ENCODE measurements at regions not wholly inside any gene's neighbourhood (a gene's known extent, or its start where the extent isn't known, plus 50 kb on each side); places are given as distances from the start of the nearest gene placed in this dataset.

GRCh38 chr2:45114221-45114955 lies 105.1 kb upstream of the SIX2 start:
- H3K79me2 ChIP-seq (ENCODE audit: insufficient read depth, low read length): no peaks in the 10 kb centered on the region
- H4K20me1 ChIP-seq (ENCODE audit: insufficient read depth, low read length): no peaks in the 10 kb centered on the region
- peaks cover 0 to 5% (median 0%) of the 10 kb centered on the region in 7 donors for H3K9me3 Mint-ChIP-seq
- H3K4me2 ChIP-seq (replicated peaks; ENCODE audit: extremely low read depth, low read length, poor library complexity, severe bottlenecking): no peak overlapping the region
- H2AFZ ChIP-seq (ENCODE audit: insufficient read depth, low read depth, low read length, poor library complexity, severe bottlenecking): no peak overlapping the region
- H3K4me3 ChIP-seq (replicated peaks in 1 of 3; ENCODE audit: low read depth in 2 of 3, low read length in 3 of 3): no peak overlapping the region
- no peaks in the 10 kb centered on the region for H3K27me3 ChIP-seq (ENCODE audit: control insufficient read depth in 2 of 2, insufficient read depth in 2 of 2, low read length in 2 of 2)
- H3K9me3 ChIP-seq (replicated peaks in 1 of 2; ENCODE audit: control insufficient read depth in 1 of 2, insufficient read depth in 1 of 2, low read length in 2 of 2): no peaks in the 10 kb centered on the region
- TF ChIP-seq CTCF (IDR thresholded peaks at IDR 0.05): no peak
- peaks cover 1 to 6% (median 2%) of the 10 kb centered on the region in 3 donors for H3K27me3 Mint-ChIP-seq (ENCODE audit: low read depth in 3 of 3)
- no peak overlapping the region for H3K27ac Mint-ChIP-seq
- H3K36me3 ChIP-seq (replicated peaks in 1 of 2; ENCODE audit: control insufficient read depth in 1 of 2, insufficient read depth in 2 of 2, low read length in 2 of 2): no peaks in the 10 kb centered on the region
- H3K36me3 Mint-ChIP-seq: no peaks in the 10 kb centered on the region
- no peak overlapping the region for H3K27ac ChIP-seq (ENCODE audit: low read depth in 1 of 2, low read length in 2 of 2)
- H3K4me3 Mint-ChIP-seq: no peak overlapping the region
- 94% methylated on average over 7 of the region's 14 CpGs for WGBS (ENCODE audit: insufficient coverage)
- H3K9ac ChIP-seq (ENCODE audit: insufficient read depth, low read length, poor library complexity, severe bottlenecking): no peak overlapping the region
- no peaks in the 10 kb centered on the region for H3K4me1 Mint-ChIP-seq
- no peaks in the 10 kb centered on the region for H3K4me1 ChIP-seq (ENCODE audit: control insufficient read depth in 1 of 2, insufficient read depth in 2 of 2, low read length in 2 of 2)
- intact Hi-C loops (cut with micrococcal nuclease): no loop called here
- DNase-seq: no peak

GRCh38 chr2:45112750-45113149 lies 103.5 kb upstream of the SIX2 start:
- Histone ChIP-seq H3K27me3 (ENCODE audit: control insufficient read depth in 2 of 2, insufficient read depth in 2 of 2, low read length in 2 of 2) (no peaks in the 10 kb centered on the region), H3K36me3 (replicated peaks in 1 of 2; ENCODE audit: control insufficient read depth in 1 of 2, insufficient read depth in 2 of 2, low read length in 2 of 2) (no peaks in the 10 kb centered on the region), H2AFZ (ENCODE audit: insufficient read depth, low read depth, low read length, poor library complexity, severe bottlenecking) (no peak overlapping the region), H3K9ac (ENCODE audit: insufficient read depth, low read length, poor library complexity, severe bottlenecking) (no peak overlapping the region), H3K4me1 (ENCODE audit: control insufficient read depth in 1 of 2, insufficient read depth in 2 of 2, low read length in 2 of 2) (no peaks in the 10 kb centered on the region), H3K9me3 (replicated peaks in 1 of 2; ENCODE audit: control insufficient read depth in 1 of 2, insufficient read depth in 1 of 2, low read length in 2 of 2) (no peaks in the 10 kb centered on the region), H4K20me1 (ENCODE audit: insufficient read depth, low read length) (no peaks in the 10 kb centered on the region), H3K4me3 (replicated peaks in 1 of 3; ENCODE audit: low read depth in 2 of 3, low read length in 3 of 3) (no peak overlapping the region), H3K27ac (ENCODE audit: low read depth in 1 of 2, low read length in 2 of 2) (no peak overlapping the region), H3K79me2 (ENCODE audit: insufficient read depth, low read length) (no peaks in the 10 kb centered on the region), H3K4me2 (replicated peaks; ENCODE audit: extremely low read depth, low read length, poor library complexity, severe bottlenecking) (no peak overlapping the region)
- Mint-ChIP-seq H3K27me3 (ENCODE audit: low read depth in 3 of 3) (peaks cover 1 to 8% (median 2%) of the 10 kb centered on the region in 3 donors), H3K4me3 (no peak overlapping the region), H3K36me3 (no peaks in the 10 kb centered on the region), H3K27ac (no peak overlapping the region), H3K4me1 (no peaks in the 10 kb centered on the region), H3K9me3 (peaks cover 0 to 5% (median 0%) of the 10 kb centered on the region in 7 donors)
- TF ChIP-seq CTCF (IDR thresholded peaks at IDR 0.05): no peak
- WGBS (ENCODE audit: insufficient coverage): 90% methylated on average over 4 of the region's 4 CpGs
- DNase-seq: no peak
- intact Hi-C loops (cut with micrococcal nuclease): no loop called here

Measured in CD14-positive monocyte (primary cell).